ENCODE measurements at regions not wholly inside any gene's neighbourhood (a gene's known extent, or its start where the extent isn't known, plus 50 kb on each side); places are given as distances from the start of the nearest gene placed in this dataset.

DNA sequence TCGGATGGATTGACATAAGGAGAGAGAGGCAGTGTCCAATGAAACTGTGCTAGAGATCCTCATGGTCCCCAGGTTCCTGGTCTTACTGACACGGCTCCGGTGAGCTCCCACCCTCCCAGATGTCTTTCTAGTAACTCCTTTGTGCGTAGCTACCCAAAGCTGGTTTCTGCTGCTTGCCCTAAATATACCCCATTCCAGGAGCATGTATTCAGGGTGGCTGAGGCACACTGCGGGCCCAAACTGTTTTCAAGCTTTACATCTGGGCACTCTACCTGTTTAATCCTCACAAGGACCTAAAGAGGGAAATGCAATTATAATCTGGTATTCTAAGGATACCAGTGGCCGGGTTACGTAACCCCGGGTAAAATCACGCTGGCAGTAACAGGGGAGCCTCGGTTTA lies 161.2 kb upstream of the NSMCE3 start:
- no peak overlapping the region for H3K4me2 ChIP-seq (ENCODE audit: low read length)

DNA sequence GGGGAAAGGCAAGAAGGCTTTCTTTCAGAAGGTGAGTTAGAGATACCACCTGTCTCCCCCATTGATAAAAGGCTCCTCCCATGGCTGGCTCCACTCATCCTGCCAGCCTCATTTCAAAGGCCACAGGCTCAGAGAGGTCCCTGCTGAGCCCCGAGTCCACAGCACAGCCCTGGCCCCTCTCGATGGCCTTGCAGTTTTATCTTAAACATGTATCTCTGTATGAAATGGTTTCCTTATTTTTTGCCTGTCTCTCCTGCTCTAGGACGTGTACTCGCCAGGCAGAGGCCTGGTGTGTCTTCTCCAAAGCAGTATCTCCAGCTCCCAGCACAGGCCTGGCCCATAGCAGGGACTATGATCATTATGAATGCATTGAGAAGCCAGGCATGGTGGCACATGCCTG lies 160.5 kb upstream of the NSMCE3 start:
- Histone ChIP-seq H3K9me3 (ENCODE audit: low read length) (no peaks in the 10 kb centered on the region), H3F3A (ENCODE audit: insufficient read depth, low read length) (no peaks in the 10 kb centered on the region), H3K27me3 (ENCODE audit: insufficient read depth, low read length) (0 out of 2 replicates have a peak, but pooled peaks cover 5% of the 10 kb centered on the region), H3K36me3 (ENCODE audit: insufficient read depth, low read length) (no peaks in the 10 kb centered on the region), H3K79me2 (ENCODE audit: insufficient read depth, low read length) (no peaks in the 10 kb centered on the region), H2AFZ (ENCODE audit: low read length) (no peak overlapping the region), H3K4me1 (ENCODE audit: insufficient read depth, low read length, severe bottlenecking) (no peaks in the 10 kb centered on the region), H3K27ac (ENCODE audit: low read depth, low read length, poor library complexity, severe bottlenecking) (no peak overlapping the region), H3K4me3 (ENCODE audit: low read depth, low read length, poor library complexity, severe bottlenecking) (no peak overlapping the region), H3K4me2 (ENCODE audit: low read length) (no peak overlapping the region), H3K9me2 (ENCODE audit: low read depth, low read length) (no peaks in the 10 kb centered on the region), H4K20me1 (ENCODE audit: insufficient read depth, low read length) (no peaks in the 10 kb centered on the region), H3K9ac (ENCODE audit: low read length) (no peak overlapping the region)
- TF ChIP-seq, protein P1, sequence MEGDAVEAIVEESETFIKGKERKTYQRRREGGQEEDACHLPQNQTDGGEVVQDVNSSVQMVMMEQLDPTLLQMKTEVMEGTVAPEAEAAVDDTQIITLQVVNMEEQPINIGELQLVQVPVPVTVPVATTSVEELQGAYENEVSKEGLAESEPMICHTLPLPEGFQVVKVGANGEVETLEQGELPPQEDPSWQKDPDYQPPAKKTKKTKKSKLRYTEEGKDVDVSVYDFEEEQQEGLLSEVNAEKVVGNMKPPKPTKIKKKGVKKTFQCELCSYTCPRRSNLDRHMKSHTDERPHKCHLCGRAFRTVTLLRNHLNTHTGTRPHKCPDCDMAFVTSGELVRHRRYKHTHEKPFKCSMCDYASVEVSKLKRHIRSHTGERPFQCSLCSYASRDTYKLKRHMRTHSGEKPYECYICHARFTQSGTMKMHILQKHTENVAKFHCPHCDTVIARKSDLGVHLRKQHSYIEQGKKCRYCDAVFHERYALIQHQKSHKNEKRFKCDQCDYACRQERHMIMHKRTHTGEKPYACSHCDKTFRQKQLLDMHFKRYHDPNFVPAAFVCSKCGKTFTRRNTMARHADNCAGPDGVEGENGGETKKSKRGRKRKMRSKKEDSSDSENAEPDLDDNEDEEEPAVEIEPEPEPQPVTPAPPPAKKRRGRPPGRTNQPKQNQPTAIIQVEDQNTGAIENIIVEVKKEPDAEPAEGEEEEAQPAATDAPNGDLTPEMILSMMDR (IDR thresholded peaks at IDR 0.05; ENCODE audit: low read length) = no peak
- TF ChIP-seq EZH2 (IDR thresholded peaks at IDR 0.05; ENCODE audit: borderline replicate concordance, low read length) = no peak

More for the DNA sequence above, 161.2 kb upstream of the NSMCE3 start:
- H2AFZ ChIP-seq (ENCODE audit: low read length) = no peak overlapping the region
- no peak overlapping the region for H3K4me3 ChIP-seq (ENCODE audit: low read depth, low read length, poor library complexity, severe bottlenecking)
- H4K20me1 ChIP-seq (ENCODE audit: insufficient read depth, low read length) = no peaks in the 10 kb centered on the region
- H3K79me2 ChIP-seq (ENCODE audit: insufficient read depth, low read length) = no peaks in the 10 kb centered on the region
- H3K4me1 ChIP-seq (ENCODE audit: insufficient read depth, low read length, severe bottlenecking) = no peaks in the 10 kb centered on the region
- H3K36me3 ChIP-seq (ENCODE audit: insufficient read depth, low read length) = no peaks in the 10 kb centered on the region
- no peaks in the 10 kb centered on the region for H3K9me2 ChIP-seq (ENCODE audit: low read depth, low read length)
- no peaks in the 10 kb centered on the region for H3F3A ChIP-seq (ENCODE audit: insufficient read depth, low read length)
- H3K9me3 ChIP-seq (ENCODE audit: low read length) = no peaks in the 10 kb centered on the region
- H3K27ac ChIP-seq (ENCODE audit: low read depth, low read length, poor library complexity, severe bottlenecking) = no peak overlapping the region
- no peak for TF ChIP-seq EZH2 (IDR thresholded peaks at IDR 0.05; ENCODE audit: borderline replicate concordance, low read length)
- TF ChIP-seq, protein P1 (IDR thresholded peaks at IDR 0.05; ENCODE audit: low read length) = no peak
- H3K27me3 ChIP-seq (ENCODE audit: insufficient read depth, low read length) = 0 out of 2 replicates have a peak, but pooled peaks cover 5% of the 10 kb centered on the region
- H3K9ac ChIP-seq (ENCODE audit: low read length) = no peak overlapping the region

DNA sequence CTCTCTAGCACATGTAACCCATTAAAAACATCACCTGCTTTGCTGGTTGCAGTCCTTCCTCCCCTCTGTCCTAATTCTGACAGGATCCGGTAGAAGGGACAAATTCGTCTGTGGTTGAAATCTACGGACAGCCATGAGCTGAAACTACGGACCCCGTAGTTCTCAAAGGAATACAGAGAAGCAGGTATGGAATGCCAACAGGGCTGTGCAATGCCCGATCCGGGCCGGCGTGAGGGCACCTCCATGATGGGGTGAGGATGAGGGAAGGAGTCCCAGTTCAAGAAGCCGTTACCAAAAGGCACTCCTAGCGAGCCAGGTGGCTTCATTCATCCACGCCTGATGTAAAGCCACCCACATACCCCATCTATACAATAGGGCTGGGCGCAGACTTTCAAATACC lies 160.0 kb upstream of the NSMCE3 start:
- no peak overlapping the region for H3K27ac ChIP-seq (ENCODE audit: low read depth, low read length, poor library complexity, severe bottlenecking)
- H3K9me3 ChIP-seq (ENCODE audit: low read length) = no peaks in the 10 kb centered on the region
- 0 out of 2 replicates have a peak, but pooled peaks cover 5% of the 10 kb centered on the region for H3K27me3 ChIP-seq (ENCODE audit: insufficient read depth, low read length)
- TF ChIP-seq EZH2 (IDR thresholded peaks at IDR 0.05; ENCODE audit: borderline replicate concordance, low read length) = no peak
- TF ChIP-seq, protein P1 (IDR thresholded peaks at IDR 0.05; ENCODE audit: low read length) = no peak
- no peak overlapping the region for H3K4me2 ChIP-seq (ENCODE audit: low read length)
- H4K20me1 ChIP-seq (ENCODE audit: insufficient read depth, low read length) = no peaks in the 10 kb centered on the region
- H3F3A ChIP-seq (ENCODE audit: insufficient read depth, low read length) = no peaks in the 10 kb centered on the region
- H3K9ac ChIP-seq (ENCODE audit: low read length) = no peak overlapping the region
- no peaks in the 10 kb centered on the region for H3K36me3 ChIP-seq (ENCODE audit: insufficient read depth, low read length)
- no peak overlapping the region for H2AFZ ChIP-seq (ENCODE audit: low read length)
- no peak overlapping the region for H3K4me3 ChIP-seq (ENCODE audit: low read depth, low read length, poor library complexity, severe bottlenecking)
- H3K4me1 ChIP-seq (ENCODE audit: insufficient read depth, low read length, severe bottlenecking) = no peaks in the 10 kb centered on the region
- no peaks in the 10 kb centered on the region for H3K79me2 ChIP-seq (ENCODE audit: insufficient read depth, low read length)
- H3K9me2 ChIP-seq (ENCODE audit: low read depth, low read length) = no peaks in the 10 kb centered on the region
